RPMI7951 (cell line): ENCODE measurements at regions not wholly inside any gene's neighbourhood (a gene's known extent, or its start where the extent isn't known, plus 50 kb on each side); places are given as distances from the start of the nearest gene placed in this dataset.
A peak's percentile ranks its signal among the peaks of the same experiment; 100 is the strongest.
"Not testable (repeated sequence)": the region's sequence is repeated elsewhere in the genome, so short reads cannot be mapped to it uniquely, and the experiment has no call there.

Experiments
- DNase-seq: peaks from one replicate; pipeline ENCODE4 v3.0.0-alpha.2; 2012; ENCODE audit warnings: low read depth

- DNase-seq: no peak
Measured at GRCh38 chr12:126258190-126258589, 1193.0 kb downstream of the AACS start.

- DNase-seq: no peak
Measured at GRCh38 chr12:126262829-126263228, 1197.6 kb downstream of the AACS start.

- DNase-seq: no peak
Measured at GRCh38 chr12:126268222-126268621, 1203.0 kb downstream of the AACS start.

- DNase-seq: no peak
Measured at GRCh38 chr12:126271159-126271558, 1205.9 kb downstream of the AACS start.

GRCh38 chr12:126282691-126283090 lies 1217.5 kb downstream of the AACS start:
- no peak for DNase-seq

GRCh38 chr12:126286203-126286602 lies 1221.0 kb downstream of the AACS start:
- no peak for DNase-seq

GRCh38 chr12:126290456-126290855 lies 1225.2 kb downstream of the AACS start:
- DNase-seq: no peak

GRCh38 chr12:126291987-126292386 lies 1226.8 kb downstream of the AACS start:
- not testable (repeated sequence) for DNase-seq

GRCh38 chr12:126295652-126296051 lies 1230.4 kb downstream of the AACS start:
- DNase-seq: no peak

GRCh38 chr12:126309278-126309677 lies 1244.0 kb downstream of the AACS start:
- DNase-seq: no peak

- no peak for DNase-seq
Measured at GRCh38 chr12:126312457-126312856, 1247.2 kb downstream of the AACS start.

GRCh38 chr12:126316411-126316810 lies 1251.2 kb downstream of the AACS start:
- no peak for DNase-seq

- peak; percentile 81 for DNase-seq
Measured at GRCh38 chr12:126337556-126338441, 1272.6 kb downstream of the AACS start.

- DNase-seq: peak; percentile 63
Measured at GRCh38 chr12:126342866-126343265, 1277.6 kb downstream of the AACS start.

- peak; percentile 18 for DNase-seq
Measured at GRCh38 chr12:126343321-126343720, 1278.1 kb downstream of the AACS start.

- no peak for DNase-seq
Measured at GRCh38 chr12:126346087-126346486, 1280.9 kb downstream of the AACS start.

GRCh38 chr12:126347421-126347820 lies 1282.2 kb downstream of the AACS start:
- DNase-seq: no peak

- no peak for DNase-seq
Measured at GRCh38 chr12:126349383-126349782, 1284.1 kb downstream of the AACS start.

GRCh38 chr12:126353604-126354003 lies 1288.4 kb downstream of the AACS start:
- peak; percentile 70 for DNase-seq

- no peak for DNase-seq
Measured at GRCh38 chr12:126354633-126355032, 1289.4 kb downstream of the AACS start.

GRCh38 chr12:126355346-126355745 lies 1290.1 kb downstream of the AACS start:
- DNase-seq: peak; percentile 57

- DNase-seq: peak; percentile 46
Measured at GRCh38 chr12:126358806-126359205, 1293.6 kb downstream of the AACS start.

- no peak for DNase-seq
Measured at GRCh38 chr12:126359216-126359615, 1294.0 kb downstream of the AACS start.

- DNase-seq: no peak
Measured at GRCh38 chr12:126361804-126362203, 1296.6 kb downstream of the AACS start.
